Upper lobe of right lung (tissue), 1 donor: ENCODE measurements at regions not wholly inside any gene's neighbourhood (a gene's known extent, or its start where the extent isn't known, plus 50 kb on each side); places are given as distances from the start of the nearest gene placed in this dataset.

ENCODE experiments used
- ATAC-seq: fragments of 200-7000 bp; cut with Tn5 transposase; one replicate; pipeline ENCODE4 v1.9.1; 2020; ENCODE audit warnings: mild to moderate bottlenecking, moderate library complexity
- DNase-seq: peaks from one replicate; pipeline ENCODE4 v3.0.0-alpha.2; 2020
- H3K27ac ChIP-seq: fragments of 200-600 bp; one replicate; pipeline ENCODE4 v1.8.0; 2022
- H3K27me3 ChIP-seq: fragments of 200-600 bp; one replicate; pipeline ENCODE4 v1.8.0; 2022; ENCODE audit warnings: mild to moderate bottlenecking
- H3K36me3 ChIP-seq: fragments of 200-600 bp; one replicate; pipeline ENCODE4 v1.8.0; 2022
- H3K4me1 ChIP-seq: fragments of 200-600 bp; one replicate; pipeline ENCODE4 v1.8.0; 2022
- H3K4me3 ChIP-seq: fragments of 200-600 bp; one replicate; pipeline ENCODE4 v1.8.0; 2022; ENCODE audit warnings: mild to moderate bottlenecking
- H3K9me3 ChIP-seq: fragments of 200-600 bp; one replicate; pipeline ENCODE4 v1.8.0; 2022
- intact Hi-C: fragments of 100-400 bp; cut with DNase I; formaldehyde crosslinking; loops from one replicate; pipeline ENCODE4 v1.11.0; 2022
- TF ChIP-seq, protein P1 (sequence below): fragments of 200-600 bp; IDR thresholded peaks from one replicate; pipeline ENCODE4 v1.8.0; 2022; ENCODE audit warnings: antibody characterized with exemption
- donor health status: DM: no; HTN: yes; CAD: no; lungs with severe emphysema.

DNA sequence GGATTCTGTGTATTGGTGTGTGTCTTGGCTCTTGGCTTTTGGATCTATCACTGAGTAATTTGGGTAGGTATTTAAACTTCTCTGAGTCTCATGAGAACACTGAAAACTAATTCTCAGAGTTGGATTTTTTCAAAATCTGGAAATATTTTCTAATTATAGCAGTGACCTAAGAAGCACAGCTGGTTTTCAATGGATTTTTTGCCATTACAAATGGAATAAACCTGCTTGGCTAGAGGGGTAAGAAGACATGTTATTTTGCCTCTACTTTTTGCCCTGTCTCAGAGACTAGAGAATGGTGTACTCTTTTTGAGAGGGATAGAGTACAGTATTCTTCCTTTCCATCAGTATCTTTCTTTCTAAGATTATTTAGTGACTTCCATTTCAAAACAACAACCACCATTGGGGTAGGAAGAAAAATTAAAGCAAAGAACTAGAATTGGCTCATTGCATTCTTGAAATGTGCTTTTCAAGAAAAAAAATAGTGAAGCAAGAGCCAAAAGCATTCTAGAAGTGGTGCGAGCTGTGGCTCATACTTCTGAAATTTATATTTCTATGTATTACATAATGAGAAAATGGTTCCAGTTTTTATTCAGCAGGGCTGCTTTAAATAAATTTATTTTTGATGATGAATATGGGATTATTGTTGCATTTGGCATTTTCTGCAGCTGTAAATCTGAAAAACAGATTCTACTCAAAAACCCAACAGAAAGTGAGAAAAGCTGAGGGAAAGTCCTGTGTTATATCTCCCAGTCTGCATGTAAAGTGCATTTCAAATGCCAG, 850.2 kb upstream of the SLIT2 start:
- Histone ChIP-seq H3K4me3 (no peak overlapping the region), H3K27ac (no peak overlapping the region), H3K9me3 (no peaks in the 10 kb centered on the region), H3K4me1 (no peaks in the 10 kb centered on the region), H3K36me3 (no peaks in the 10 kb centered on the region), H3K27me3 (no peaks in the 10 kb centered on the region)
- intact Hi-C loops, result no loop called here
- no peak for DNase-seq
- TF ChIP-seq, protein P1, sequence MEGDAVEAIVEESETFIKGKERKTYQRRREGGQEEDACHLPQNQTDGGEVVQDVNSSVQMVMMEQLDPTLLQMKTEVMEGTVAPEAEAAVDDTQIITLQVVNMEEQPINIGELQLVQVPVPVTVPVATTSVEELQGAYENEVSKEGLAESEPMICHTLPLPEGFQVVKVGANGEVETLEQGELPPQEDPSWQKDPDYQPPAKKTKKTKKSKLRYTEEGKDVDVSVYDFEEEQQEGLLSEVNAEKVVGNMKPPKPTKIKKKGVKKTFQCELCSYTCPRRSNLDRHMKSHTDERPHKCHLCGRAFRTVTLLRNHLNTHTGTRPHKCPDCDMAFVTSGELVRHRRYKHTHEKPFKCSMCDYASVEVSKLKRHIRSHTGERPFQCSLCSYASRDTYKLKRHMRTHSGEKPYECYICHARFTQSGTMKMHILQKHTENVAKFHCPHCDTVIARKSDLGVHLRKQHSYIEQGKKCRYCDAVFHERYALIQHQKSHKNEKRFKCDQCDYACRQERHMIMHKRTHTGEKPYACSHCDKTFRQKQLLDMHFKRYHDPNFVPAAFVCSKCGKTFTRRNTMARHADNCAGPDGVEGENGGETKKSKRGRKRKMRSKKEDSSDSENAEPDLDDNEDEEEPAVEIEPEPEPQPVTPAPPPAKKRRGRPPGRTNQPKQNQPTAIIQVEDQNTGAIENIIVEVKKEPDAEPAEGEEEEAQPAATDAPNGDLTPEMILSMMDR, result no peak
- no peak for ATAC-seq

DNA sequence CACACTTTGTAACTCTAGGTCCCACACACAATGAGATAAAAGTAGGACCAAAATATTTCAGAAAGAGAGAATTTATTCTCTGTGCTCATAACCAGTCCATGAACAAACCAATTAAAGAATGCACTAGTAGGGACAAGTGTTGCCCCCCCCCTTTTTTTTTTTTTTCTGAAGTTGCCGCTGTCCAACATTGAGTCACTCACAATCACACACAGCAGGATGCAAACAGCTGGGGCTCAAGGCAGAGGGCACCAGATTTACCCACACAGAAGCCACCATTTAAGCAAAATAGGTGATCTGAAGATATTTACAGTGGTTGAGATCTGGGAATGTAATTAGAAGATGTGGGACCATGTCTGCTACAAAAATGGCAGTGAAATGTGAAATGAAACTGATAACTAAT, 850.9 kb upstream of the SLIT2 start:
- Histone ChIP-seq H3K9me3 (no peaks in the 10 kb centered on the region), H3K27me3 (no peaks in the 10 kb centered on the region), H3K36me3 (no peaks in the 10 kb centered on the region), H3K4me1 (no peaks in the 10 kb centered on the region), H3K4me3 (no peak overlapping the region), H3K27ac (no peak overlapping the region)
- intact Hi-C loops, result no loop called here
- TF ChIP-seq, protein P1, result no peak
- DNase-seq (no peak), ATAC-seq (no peak)

DNA sequence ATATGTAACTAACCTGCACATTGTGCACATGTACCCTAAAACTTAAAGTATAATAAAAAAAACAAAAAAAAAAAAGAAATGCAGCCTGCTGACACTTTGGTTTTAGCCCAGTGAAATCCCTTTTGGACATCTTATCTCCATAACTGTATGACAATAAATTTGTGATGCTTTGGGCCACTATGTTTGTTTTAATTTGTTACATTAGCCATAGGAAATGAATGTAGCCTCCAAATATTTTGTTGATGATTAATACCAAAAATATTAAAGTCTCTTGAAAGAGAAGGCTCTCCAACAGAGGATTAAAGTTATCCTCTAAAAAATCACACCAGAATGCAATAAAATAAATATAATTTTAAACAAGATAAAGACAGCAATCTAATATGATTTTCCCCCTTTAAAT, 852.7 kb upstream of the SLIT2 start:
- TF ChIP-seq, protein P1, result no peak
- no peak for DNase-seq
- intact Hi-C loops, result no loop called here

DNA sequence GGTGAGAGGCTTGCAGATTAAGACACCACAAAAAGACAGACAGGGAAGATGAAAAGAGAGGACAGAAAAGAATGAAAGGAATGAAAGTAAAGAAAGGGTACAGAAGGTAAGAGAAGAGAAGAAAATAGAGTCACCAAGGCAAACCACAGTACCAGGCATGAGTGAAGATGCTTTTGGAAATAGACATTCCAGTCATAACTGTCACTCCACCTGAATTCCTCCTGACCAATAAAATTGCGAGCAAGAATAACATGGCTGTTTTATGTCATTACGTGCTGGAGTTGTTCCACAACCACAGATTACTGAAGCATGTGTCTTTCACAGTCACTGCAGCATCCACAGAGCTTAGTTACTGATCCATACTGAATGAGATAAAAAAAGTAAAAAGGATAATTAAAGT, 864.9 kb upstream of the SLIT2 start:
- no peaks in the 10 kb centered on the region for H3K36me3 ChIP-seq
- H3K27me3 ChIP-seq, result no peaks in the 10 kb centered on the region
- no peaks in the 10 kb centered on the region for H3K4me1 ChIP-seq
- no peak for DNase-seq
- no peak overlapping the region for H3K27ac ChIP-seq
- H3K9me3 ChIP-seq, result no peaks in the 10 kb centered on the region
- intact Hi-C loops, result no loop called here
- TF ChIP-seq, protein P1, result no peak
- no peak overlapping the region for H3K4me3 ChIP-seq
- no peak for ATAC-seq

More for the DNA sequence above, 852.7 kb upstream of the SLIT2 start:
- ATAC-seq, result no peak
- no peaks in the 10 kb centered on the region for H3K36me3 ChIP-seq
- no peak overlapping the region for H3K4me3 ChIP-seq
- H3K27me3 ChIP-seq, result no peaks in the 10 kb centered on the region
- no peaks in the 10 kb centered on the region for H3K9me3 ChIP-seq
- H3K27ac ChIP-seq, result no peak overlapping the region
- H3K4me1 ChIP-seq, result no peaks in the 10 kb centered on the region

DNA sequence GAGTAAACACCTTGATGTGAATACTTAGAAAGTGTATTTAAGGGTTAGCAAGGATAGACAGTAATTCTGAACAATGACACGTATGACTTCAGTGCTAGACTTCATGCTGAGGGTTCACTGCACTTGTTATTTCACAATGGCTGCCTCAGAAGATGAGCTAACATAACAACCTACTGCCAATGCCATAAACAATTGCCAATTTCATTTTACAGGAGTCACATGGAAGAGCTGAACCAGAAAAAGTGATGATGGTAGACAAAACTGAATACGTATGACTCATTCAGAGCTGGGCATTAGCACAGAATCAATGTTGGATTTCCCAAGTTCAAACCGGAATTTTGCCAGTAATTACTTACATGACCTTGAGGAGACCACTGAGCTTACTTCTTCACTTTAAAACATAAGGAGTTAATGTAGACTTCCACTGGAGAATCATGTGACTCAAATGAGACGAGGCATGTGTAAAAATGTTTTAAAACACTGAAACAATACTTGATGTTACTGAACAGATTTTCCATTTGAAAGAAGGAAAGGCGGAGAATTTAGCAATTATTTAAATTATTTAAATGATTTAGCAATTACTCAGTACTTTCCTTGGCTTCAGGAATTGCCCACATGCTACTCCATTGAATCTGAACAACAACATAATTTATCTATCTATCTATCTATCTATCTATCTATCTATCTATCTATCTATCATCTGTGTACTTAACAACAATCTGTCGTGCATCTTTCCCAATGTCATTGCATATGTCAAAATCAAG, 868.5 kb upstream of the SLIT2 start:
- TF ChIP-seq, protein P1, result no peak
- Histone ChIP-seq H3K4me3 (no peak overlapping the region), H3K27ac (no peak overlapping the region), H3K9me3 (no peaks in the 10 kb centered on the region), H3K36me3 (no peaks in the 10 kb centered on the region), H3K4me1 (no peaks in the 10 kb centered on the region), H3K27me3 (no peaks in the 10 kb centered on the region)
- intact Hi-C loops, result no loop called here
- no peak for ATAC-seq
- DNase-seq, result no peak
